ENCODE measurements at regions not wholly inside any gene's neighbourhood (a gene's known extent, or its start where the extent isn't known, plus 50 kb on each side); places are given as distances from the start of the nearest gene placed in this dataset.

DNA sequence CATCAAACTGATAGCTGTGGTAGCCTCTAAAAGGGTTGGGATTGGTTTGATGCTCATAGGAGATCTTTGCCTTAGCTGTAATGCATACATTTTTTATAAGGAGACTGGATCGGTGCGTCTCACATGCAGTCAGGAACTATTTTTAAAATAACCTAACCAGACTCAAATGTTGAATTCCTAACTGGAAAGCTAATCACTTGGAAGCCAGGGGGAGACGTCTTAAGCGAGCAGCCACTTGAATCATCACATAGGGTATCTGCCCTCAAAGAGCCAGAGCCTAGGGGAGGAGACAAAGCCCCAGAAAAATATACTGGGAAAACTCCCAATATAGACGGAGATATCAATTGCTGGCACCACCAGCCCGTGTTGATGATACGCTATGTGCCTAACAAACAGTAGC is 61.7 kb upstream of the PUM1 start:
- Histone ChIP-seq H3K4me2 (ENCODE audit: control insufficient read depth, insufficient read depth) (no peak overlapping the region), H4K20me1 (ENCODE audit: control insufficient read depth, insufficient read depth) (no peaks in the 10 kb centered on the region), H3K27ac (ENCODE audit: control insufficient read depth, insufficient read depth) (no peak overlapping the region), H3K79me2 (ENCODE audit: control insufficient read depth, insufficient read depth, low read length) (no peaks in the 10 kb centered on the region), H2AFZ (ENCODE audit: control insufficient read depth, low read depth, low read length) (no peak overlapping the region), H3K4me1 (ENCODE audit: control insufficient read depth, insufficient read depth, low read length) (no peaks in the 10 kb centered on the region), H3K9ac (ENCODE audit: control insufficient read depth, insufficient read depth, low read length) (no peak overlapping the region), H3K36me3 (ENCODE audit: control insufficient read depth in 2 of 2, insufficient read depth in 2 of 2, low read length in 1 of 2) (no peaks in the 10 kb centered on the region), H3K9me3 (replicated peaks; ENCODE audit: control insufficient read depth, insufficient read depth, low read length) (no peaks in the 10 kb centered on the region), H3K27me3 (replicated peaks in 1 of 2; ENCODE audit: control insufficient read depth in 2 of 2, insufficient read depth in 2 of 2, low read length in 1 of 2) (no peaks in the 10 kb centered on the region), H3K4me3 (no peak overlapping the region)
- DNase-seq (ENCODE audit: low read depth, low spot score) (no peak), ATAC-seq (no peak), FAIRE-seq (no peak)
- WGBS (ENCODE audit: insufficient coverage, insufficient replicate concordance, low lambda C conversion rate, missing lambda C conversion rate), result 60% methylated on average over 7 of the region's 7 CpGs
- ChIA-PET POLR2A (no interaction called here), CTCF (no interaction called here), RAD21 (ENCODE audit: unreplicated experiment) (no interaction called here), SMC1A (ENCODE audit: uncharacterized antibody, unreplicated experiment) (no interaction called here)
- intact Hi-C loops (cut with micrococcal nuclease; ENCODE audit: unreplicated experiment) (no loop called here), in situ Hi-C loops (cut with MboI) (no loop called here)
- no TSS peak for BruUV-seq (replicated peaks)
- TF ChIP-seq ESRRA (IDR thresholded peaks at IDR 0.05; ENCODE audit: low read length), result no peak
- TF ChIP-seq CHD2 (IDR thresholded peaks at IDR 0.05; ENCODE audit: borderline replicate concordance, low read depth, low read length), result no peak
- no peak for TF ChIP-seq DPF2 (IDR thresholded peaks at IDR 0.05)
- TF ChIP-seq SMAD1 (IDR thresholded peaks at IDR 0.05; ENCODE audit: low read depth, partially characterized antibody), result no peak
- TF ChIP-seq, protein P1, sequence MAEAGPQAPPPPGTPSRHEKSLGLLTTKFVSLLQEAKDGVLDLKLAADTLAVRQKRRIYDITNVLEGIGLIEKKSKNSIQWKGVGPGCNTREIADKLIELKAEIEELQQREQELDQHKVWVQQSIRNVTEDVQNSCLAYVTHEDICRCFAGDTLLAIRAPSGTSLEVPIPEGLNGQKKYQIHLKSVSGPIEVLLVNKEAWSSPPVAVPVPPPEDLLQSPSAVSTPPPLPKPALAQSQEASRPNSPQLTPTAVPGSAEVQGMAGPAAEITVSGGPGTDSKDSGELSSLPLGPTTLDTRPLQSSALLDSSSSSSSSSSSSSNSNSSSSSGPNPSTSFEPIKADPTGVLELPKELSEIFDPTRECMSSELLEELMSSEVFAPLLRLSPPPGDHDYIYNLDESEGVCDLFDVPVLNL (IDR thresholded peaks at IDR 0.05; ENCODE audit: low read depth, low read length), result no peak
- no peak for TF ChIP-seq ZNF207 (IDR thresholded peaks at IDR 0.05; ENCODE audit: borderline replicate concordance)
- no peak for TF ChIP-seq IKZF1 (conservative IDR thresholded peaks at IDR 0.05)
- no peak for TF ChIP-seq ZNF622 (IDR thresholded peaks at IDR 0.05)
- TF ChIP-seq PAX5 (IDR thresholded peaks at IDR 0.05; ENCODE audit: borderline replicate concordance, low read depth, low read length), result no peak
- TF ChIP-seq NR2C2 (IDR thresholded peaks at IDR 0.05; ENCODE audit: borderline replicate concordance, control insufficient read depth, insufficient read length, low read depth), result no peak
- no peak for TF ChIP-seq WRNIP1 (IDR thresholded peaks at IDR 0.05; ENCODE audit: borderline replicate concordance, low read depth, low read length)
- TF ChIP-seq STAT3 (IDR thresholded peaks at IDR 0.05; ENCODE audit: low read depth, low read length), result no peak
- TF ChIP-seq HDAC6 (IDR thresholded peaks at IDR 0.05; ENCODE audit: unreplicated experiment), result no peak
- TF ChIP-seq, protein P2, sequence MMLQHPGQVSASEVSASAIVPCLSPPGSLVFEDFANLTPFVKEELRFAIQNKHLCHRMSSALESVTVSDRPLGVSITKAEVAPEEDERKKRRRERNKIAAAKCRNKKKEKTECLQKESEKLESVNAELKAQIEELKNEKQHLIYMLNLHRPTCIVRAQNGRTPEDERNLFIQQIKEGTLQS (IDR thresholded peaks at IDR 0.05; ENCODE audit: borderline replicate concordance, extremely low read depth, low read depth, low read length), result no peak
- no peak for TF ChIP-seq JUNB (IDR thresholded peaks at IDR 0.05)
- TF ChIP-seq, protein P3, sequence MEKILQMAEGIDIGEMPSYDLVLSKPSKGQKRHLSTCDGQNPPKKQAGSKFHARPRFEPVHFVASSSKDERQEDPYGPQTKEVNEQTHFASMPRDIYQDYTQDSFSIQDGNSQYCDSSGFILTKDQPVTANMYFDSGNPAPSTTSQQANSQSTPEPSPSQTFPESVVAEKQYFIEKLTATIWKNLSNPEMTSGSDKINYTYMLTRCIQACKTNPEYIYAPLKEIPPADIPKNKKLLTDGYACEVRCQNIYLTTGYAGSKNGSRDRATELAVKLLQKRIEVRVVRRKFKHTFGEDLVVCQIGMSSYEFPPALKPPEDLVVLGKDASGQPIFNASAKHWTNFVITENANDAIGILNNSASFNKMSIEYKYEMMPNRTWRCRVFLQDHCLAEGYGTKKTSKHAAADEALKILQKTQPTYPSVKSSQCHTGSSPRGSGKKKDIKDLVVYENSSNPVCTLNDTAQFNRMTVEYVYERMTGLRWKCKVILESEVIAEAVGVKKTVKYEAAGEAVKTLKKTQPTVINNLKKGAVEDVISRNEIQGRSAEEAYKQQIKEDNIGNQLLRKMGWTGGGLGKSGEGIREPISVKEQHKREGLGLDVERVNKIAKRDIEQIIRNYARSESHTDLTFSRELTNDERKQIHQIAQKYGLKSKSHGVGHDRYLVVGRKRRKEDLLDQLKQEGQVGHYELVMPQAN (conservative IDR thresholded peaks at IDR 0.05), result no peak
- no peak for TF ChIP-seq EP300 (IDR thresholded peaks at IDR 0.05; ENCODE audit: borderline replicate concordance in 1 of 2, control insufficient read depth in 1 of 2, low read depth in 2 of 2, low read length in 2 of 2)

All from GM12878 (cell line).